Mesothelial cell of epicardium (in vitro differentiated cells): ENCODE measurements at regions not wholly inside any gene's neighbourhood (a gene's known extent, or its start where the extent isn't known, plus 50 kb on each side); places are given as distances from the start of the nearest gene placed in this dataset.

Experiments
- DNase-seq, 2 experiments: peaks; one replicate each; pipeline ENCODE4 v3.0.0; 2021; ENCODE audit warnings: low spot score in 2 of 2; ENCODE audit not compliant: unreplicated experiment in 2 of 2
- H3K27ac Mint-ChIP-seq: 2 replicates; pipeline ENCODE4 v1.8.0; 2021; ENCODE audit warnings: mixed read lengths
- H3K27me3 Mint-ChIP-seq: 2 replicates; pipeline ENCODE4 v1.8.0; 2021; ENCODE audit warnings: low read depth, mixed read lengths
- H3K36me3 Mint-ChIP-seq: 2 replicates; pipeline ENCODE4 v1.8.0; 2021; ENCODE audit warnings: mixed read lengths
- H3K4me1 Mint-ChIP-seq: 2 replicates; pipeline ENCODE4 v1.8.0; 2021; ENCODE audit warnings: mixed read lengths
- H3K4me3 Mint-ChIP-seq: 2 replicates; pipeline ENCODE4 v1.8.0; 2021; ENCODE audit warnings: mild to moderate bottlenecking, moderate library complexity, mixed read lengths
- H3K9me3 Mint-ChIP-seq: 2 replicates; pipeline ENCODE4 v1.8.0; 2021; ENCODE audit warnings: mixed read lengths
- TF ChIP-seq, protein P1 (sequence below): fragments of 200-600 bp; sonication (generic); IDR thresholded peaks from one replicate; pipeline ENCODE4 v1.5.0; 2021; ENCODE audit warnings: antibody characterized with exemption; ENCODE audit not compliant: unreplicated experiment

DNA sequence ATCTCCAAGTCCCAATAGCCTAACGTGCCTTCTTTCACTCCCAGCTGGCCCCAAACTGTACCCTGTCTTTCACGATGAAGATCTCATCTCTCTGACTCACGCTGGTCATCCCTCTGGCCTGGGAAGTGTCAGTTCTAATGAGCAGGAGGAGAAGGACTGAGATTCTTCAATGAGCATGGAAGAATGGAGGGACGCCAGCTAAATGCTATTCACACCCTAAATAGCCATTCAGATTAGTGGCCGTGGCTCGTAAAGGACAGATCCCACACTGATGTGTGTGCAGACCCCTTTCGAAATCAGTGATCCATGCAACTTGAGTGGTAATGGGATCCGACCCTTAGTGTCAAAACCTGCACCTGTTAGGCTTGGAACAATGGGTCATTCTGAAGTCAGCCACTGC, 75.9 kb upstream of the SMYD2 start:
- TF ChIP-seq, protein P1, sequence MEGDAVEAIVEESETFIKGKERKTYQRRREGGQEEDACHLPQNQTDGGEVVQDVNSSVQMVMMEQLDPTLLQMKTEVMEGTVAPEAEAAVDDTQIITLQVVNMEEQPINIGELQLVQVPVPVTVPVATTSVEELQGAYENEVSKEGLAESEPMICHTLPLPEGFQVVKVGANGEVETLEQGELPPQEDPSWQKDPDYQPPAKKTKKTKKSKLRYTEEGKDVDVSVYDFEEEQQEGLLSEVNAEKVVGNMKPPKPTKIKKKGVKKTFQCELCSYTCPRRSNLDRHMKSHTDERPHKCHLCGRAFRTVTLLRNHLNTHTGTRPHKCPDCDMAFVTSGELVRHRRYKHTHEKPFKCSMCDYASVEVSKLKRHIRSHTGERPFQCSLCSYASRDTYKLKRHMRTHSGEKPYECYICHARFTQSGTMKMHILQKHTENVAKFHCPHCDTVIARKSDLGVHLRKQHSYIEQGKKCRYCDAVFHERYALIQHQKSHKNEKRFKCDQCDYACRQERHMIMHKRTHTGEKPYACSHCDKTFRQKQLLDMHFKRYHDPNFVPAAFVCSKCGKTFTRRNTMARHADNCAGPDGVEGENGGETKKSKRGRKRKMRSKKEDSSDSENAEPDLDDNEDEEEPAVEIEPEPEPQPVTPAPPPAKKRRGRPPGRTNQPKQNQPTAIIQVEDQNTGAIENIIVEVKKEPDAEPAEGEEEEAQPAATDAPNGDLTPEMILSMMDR: no peak
- no peaks in the 10 kb centered on the region for H3K36me3 Mint-ChIP-seq
- no peak overlapping the region for H3K27ac Mint-ChIP-seq
- no peaks in the 10 kb centered on the region for H3K9me3 Mint-ChIP-seq
- H3K4me3 Mint-ChIP-seq: no peak overlapping the region
- DNase-seq: no peak
- H3K4me1 Mint-ChIP-seq: peaks cover 11% of the 10 kb centered on the region
- peaks cover 1% of the 10 kb centered on the region for H3K27me3 Mint-ChIP-seq

DNA sequence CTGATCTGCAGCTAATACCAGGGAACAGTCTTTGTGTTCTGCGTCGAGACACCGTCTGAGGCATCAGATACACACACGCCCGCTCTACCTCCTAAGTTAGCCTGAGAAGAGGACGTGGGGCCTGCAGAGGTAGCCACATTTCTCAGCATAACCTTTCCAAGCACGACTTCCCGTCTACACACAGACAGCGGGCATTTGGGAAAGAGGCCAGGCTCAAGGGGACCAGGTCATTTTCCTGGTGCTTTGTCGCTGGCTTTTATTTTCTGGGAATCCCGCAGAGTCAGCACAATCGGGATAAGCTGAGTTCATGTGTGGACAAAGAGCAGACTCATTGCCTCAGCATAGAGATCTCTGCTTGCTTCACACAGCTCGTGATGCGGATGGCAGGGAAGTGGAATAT, 72.5 kb upstream of the SMYD2 start:
- H3K9me3 Mint-ChIP-seq: no peaks in the 10 kb centered on the region
- TF ChIP-seq, protein P1: no peak
- no peaks in the 10 kb centered on the region for H3K36me3 Mint-ChIP-seq
- no peak overlapping the region for H3K27ac Mint-ChIP-seq
- H3K27me3 Mint-ChIP-seq: peaks cover 4% of the 10 kb centered on the region
- H3K4me3 Mint-ChIP-seq: no peak overlapping the region
- H3K4me1 Mint-ChIP-seq: peaks cover 15% of the 10 kb centered on the region
- DNase-seq: no peak

DNA sequence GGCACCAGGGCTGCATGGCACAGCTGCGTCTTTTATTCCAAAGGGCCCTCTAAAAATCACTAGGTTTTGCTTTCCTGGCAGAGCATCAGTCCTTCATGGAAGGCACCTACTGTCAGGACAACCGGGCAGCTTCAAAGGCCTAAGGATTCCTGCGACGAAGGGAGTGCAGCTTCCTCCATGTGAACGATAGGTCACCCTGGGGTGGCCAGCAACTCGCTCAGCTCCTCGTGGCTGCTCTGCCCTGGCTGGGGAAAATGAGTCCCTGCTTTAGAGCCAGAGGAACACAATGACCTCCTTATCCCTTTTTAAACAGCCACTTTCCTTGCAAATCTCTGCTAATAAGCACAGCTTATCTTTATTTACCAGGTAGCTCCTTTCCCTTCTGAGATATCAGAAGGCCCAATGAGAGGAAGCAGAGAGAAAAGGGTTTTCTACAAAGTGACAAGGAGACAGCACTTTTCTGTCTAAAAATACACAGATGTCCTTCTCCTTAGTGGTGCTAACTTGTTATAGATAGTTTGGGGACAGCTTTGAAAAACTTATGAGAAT, 71.6 kb upstream of the SMYD2 start:
- Mint-ChIP-seq H3K9me3 (no peaks in the 10 kb centered on the region), H3K27ac (no peak overlapping the region), H3K4me3 (no peak overlapping the region), H3K36me3 (no peaks in the 10 kb centered on the region), H3K27me3 (peaks cover 4% of the 10 kb centered on the region), H3K4me1 (peaks cover 15% of the 10 kb centered on the region)
- no peak for DNase-seq
- TF ChIP-seq, protein P1: no peak

DNA sequence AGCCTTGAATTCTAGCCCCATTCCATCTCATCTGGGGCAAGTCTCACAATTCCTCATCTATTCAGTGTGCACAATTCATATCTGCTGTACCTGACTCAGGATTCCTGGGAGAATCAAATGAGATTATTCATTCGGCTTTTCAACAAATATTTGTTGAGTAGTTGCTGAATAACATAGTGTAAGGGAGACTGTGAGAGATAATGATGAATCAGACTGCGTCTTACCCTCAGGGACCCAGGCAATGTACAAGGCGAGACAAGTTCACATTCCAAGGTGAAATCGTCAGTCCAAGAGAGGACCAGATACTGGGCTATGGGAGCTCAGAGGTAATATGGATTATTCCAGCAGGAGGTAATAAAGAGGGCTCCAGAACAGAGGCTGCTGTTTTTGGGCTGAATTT, 67.8 kb upstream of the SMYD2 start:
- DNase-seq: no peak
- Mint-ChIP-seq H3K36me3 (no peaks in the 10 kb centered on the region), H3K27me3 (peaks cover 4% of the 10 kb centered on the region), H3K27ac (no peak overlapping the region), H3K9me3 (no peaks in the 10 kb centered on the region), H3K4me3 (no peak overlapping the region), H3K4me1 (peaks cover 10% of the 10 kb centered on the region)
- TF ChIP-seq, protein P1: no peak

DNA sequence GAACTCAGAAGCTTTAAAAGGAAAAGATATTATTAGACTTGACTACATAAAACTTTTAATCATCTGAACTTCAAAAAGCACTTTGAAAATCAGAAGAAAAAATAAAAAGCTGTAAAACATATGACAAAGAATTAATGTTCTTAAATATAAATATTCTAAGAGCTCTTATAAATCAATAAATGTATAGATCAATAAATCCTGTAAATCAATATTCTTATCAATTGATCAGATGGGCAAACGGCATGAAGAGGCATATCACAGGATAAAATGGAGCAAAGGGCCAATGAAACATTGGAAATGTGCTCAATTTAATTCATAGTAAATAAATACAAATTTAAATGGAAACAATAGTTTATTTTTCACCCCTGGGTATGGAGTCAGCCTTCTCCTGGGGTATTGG, 66.1 kb upstream of the SMYD2 start:
- peaks cover 4% of the 10 kb centered on the region for H3K27me3 Mint-ChIP-seq
- no peak overlapping the region for H3K27ac Mint-ChIP-seq
- no peaks in the 10 kb centered on the region for H3K36me3 Mint-ChIP-seq
- no peak for DNase-seq
- peaks cover 6% of the 10 kb centered on the region for H3K4me1 Mint-ChIP-seq
- TF ChIP-seq, protein P1: no peak
- H3K4me3 Mint-ChIP-seq: no peak overlapping the region
- no peaks in the 10 kb centered on the region for H3K9me3 Mint-ChIP-seq

DNA sequence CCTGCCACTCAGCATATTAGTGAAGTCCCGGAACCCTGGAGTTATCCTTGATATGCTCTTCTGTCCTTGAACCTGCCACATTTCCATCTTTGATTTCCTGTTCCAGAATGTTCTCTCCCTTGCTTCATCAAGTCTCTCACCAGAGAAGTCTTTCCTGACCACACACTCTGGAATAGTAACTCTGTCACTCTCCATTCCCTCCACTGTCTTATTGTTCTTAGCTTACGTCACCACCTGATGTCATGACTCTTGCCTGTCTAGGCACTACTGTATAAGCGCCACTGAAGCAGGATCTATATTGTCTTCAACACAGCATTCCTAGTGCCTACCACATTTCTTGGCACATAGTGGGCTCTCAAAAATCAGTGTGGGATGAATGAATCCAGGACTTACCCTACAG, 65.4 kb upstream of the SMYD2 start:
- Mint-ChIP-seq H3K27me3 (peaks cover 4% of the 10 kb centered on the region), H3K36me3 (no peaks in the 10 kb centered on the region), H3K4me3 (no peak overlapping the region), H3K9me3 (no peaks in the 10 kb centered on the region), H3K27ac (no peak overlapping the region), H3K4me1 (peaks cover 6% of the 10 kb centered on the region)
- DNase-seq: no peak
- TF ChIP-seq, protein P1: no peak
